NCI-H524 (cell line): ENCODE measurements at regions not wholly inside any gene's neighbourhood (a gene's known extent, or its start where the extent isn't known, plus 50 kb on each side); places are given as distances from the start of the nearest gene placed in this dataset.
A peak's percentile ranks its signal among the peaks of the same experiment; 100 is the strongest.
"Not testable (repeated sequence)": the region's sequence is repeated elsewhere in the genome, so short reads cannot be mapped to it uniquely, and the experiment has no call there.

Source experiments
- DNase-seq, 2 experiments: peaks; one replicate each; lab custom pipeline; 2025; lab: John Stamatoyannopoulos, UW

DNA sequence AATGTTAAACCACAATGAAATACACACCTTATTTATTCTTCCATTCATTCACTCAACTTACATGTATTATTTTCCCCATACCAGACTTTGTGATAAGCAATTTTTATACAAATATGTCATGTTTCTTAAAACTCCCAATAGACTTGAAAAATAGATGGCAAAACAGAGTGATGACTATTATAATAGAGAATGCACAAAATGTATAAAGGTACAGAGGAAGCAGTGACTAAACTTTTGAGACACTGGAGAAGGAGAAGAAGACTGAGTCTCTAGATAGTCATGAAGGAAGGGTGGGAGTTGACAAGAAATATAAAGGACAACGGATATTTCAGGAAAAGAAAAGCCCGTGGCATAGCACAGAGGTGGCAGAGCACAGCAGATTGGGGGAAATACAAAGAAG is 198.1 kb upstream of the SLC39A10 start:
- DNase-seq, result no peak

DNA sequence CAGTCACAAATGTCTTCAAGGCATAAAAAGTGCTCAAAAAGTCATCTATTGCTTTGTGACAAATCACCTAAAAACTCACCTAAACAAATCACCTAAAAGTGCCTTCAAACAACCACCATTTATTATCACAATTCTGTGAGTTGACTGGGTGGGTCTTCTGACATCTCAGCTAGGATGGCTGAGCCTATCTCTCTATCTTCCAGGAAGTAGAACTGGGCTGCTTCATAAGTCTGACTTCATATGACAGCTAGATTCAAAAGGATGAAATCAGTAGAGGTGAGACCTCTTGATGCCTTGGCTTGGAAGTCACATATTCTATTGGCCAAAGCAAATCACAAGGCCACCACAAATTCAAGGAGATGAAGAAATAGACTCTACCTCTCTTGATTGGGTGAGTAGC is 199.2 kb upstream of the SLC39A10 start:
- no peak for DNase-seq

DNA sequence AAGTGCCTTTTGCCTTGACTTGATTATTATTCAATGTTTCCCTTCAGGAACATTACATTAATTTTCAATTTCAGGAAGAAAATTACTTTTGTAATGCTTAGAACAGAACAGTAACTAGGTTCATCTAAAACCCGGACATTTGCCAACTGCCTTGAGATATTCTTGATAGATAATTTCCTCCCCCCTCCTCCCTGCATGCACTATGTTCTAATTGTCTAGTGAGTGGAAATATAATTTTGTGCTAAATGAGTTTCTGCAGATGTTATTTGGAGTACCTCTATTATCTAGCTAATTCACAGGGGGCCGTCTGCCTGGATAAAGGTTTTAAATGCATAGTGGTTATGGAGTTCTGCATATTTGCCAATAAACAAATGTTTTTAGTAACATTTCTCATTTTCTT is 200.3 kb upstream of the SLC39A10 start:
- no peak for DNase-seq

DNA sequence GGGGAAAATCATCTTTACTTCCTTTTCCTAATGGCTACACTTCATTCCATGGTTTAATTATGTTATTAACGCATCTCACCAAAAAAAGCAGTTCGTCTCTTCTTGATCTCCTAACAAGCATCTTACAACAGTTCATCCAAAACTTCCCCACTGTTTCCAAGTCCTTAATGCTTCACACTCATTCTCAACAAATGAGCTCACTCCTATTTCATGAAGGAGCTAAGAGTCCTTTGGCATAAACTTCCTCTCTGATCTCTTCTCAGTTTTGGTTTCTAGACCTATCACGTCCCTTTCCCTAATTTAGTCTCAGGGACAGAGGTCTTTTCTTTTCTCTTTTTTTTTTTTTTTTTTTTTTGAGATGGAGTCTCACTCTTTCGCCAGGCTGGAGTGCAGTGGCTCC is 205.9 kb upstream of the SLC39A10 start:
- DNase-seq, result no peak

DNA sequence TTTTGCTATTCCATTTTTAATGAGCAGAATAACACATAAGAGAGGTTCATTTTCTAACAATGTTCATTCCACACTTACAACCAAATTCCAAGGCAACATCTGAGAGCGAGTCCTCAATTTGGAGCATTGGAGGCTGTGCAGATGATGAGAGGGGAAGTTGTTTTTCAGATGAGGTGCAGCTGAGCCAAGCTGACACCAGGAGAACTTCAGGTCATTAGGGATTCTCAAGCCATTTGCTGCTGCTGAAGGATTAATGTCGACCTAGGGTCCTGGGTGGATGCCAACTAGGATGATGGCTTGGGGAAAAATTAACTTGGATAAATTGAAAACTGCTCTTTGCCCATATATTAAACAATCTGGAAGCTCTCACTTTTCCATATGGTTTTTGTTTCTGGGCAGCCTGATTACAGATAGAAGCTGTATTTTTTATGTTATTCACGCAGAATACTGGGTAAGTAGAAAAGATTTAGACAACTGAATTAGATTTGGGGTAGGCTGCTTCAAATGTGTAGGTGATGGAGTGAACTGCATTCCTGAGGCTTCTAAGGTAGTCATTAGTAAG is 206.4 kb upstream of the SLC39A10 start:
- peak; percentile 20 to 52 for DNase-seq

DNA sequence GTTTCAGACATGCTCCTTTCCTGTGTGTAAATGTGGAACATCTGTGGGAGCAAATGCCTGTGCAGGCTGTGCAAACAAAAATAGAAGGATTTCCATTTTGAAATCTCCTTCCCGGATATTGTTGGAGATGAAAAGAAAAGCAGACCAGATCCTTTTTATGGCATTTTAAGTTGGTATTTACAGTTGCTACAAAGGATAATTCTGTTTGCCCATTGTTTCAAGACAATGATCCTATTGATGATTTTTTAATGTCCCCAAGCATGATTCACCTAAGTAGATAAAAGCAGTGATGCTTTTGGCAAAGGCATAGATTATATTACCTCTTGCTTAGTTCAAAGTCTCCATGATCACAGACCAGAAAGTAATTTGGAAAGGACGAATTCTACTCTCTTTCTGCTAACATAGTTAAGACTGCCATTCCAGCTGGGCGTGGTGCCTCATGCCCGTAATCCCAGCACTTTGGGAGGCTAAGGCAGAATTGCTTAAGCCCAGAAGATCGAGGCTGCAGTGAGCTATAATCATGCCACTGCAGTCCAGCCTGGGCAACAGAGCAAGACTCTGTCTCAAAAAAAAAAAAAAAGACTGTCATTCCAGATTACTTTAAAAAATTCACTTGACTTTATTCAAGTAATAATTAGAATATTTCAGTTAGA is 209.6 kb upstream of the SLC39A10 start:
- no peak for DNase-seq

DNA sequence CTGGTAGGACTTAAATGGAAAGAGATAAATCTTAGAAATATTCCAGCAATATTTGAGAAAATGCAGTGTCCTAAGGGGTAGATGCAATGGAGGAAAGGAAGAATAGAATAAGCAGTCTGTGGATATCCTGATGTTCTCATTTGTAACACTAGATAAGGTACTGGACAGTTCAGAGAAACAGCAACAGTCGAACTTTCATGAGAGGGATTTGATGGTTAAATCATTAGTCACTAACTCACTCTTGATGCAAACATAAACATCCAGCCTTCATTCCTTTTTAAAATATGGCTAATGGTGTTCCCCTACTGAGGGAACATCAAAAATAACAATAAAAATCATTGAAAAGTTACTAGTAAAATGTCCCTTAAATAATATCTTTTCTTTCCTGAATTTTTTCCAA is 211.4 kb upstream of the SLC39A10 start:
- no peak for DNase-seq

DNA sequence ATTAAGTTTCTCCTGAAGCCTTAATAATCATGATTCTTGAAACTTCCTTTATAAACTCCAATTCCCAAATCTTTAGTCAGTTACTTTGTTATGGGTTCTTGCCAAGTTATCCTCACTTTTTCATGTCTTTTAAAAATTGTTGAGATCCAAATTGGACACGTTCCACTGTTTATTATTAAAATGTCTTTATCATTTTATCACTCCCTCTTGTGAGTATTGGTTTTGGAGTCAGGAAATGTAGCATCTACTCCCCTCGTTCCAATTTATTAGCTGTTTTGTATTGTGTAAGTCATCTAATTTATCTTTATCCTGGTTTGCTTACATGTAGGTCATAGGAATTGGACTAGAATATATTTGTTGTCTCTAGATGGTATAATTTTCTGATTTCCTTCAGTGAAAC is 213.1 kb upstream of the SLC39A10 start:
- DNase-seq, result no peak

DNA sequence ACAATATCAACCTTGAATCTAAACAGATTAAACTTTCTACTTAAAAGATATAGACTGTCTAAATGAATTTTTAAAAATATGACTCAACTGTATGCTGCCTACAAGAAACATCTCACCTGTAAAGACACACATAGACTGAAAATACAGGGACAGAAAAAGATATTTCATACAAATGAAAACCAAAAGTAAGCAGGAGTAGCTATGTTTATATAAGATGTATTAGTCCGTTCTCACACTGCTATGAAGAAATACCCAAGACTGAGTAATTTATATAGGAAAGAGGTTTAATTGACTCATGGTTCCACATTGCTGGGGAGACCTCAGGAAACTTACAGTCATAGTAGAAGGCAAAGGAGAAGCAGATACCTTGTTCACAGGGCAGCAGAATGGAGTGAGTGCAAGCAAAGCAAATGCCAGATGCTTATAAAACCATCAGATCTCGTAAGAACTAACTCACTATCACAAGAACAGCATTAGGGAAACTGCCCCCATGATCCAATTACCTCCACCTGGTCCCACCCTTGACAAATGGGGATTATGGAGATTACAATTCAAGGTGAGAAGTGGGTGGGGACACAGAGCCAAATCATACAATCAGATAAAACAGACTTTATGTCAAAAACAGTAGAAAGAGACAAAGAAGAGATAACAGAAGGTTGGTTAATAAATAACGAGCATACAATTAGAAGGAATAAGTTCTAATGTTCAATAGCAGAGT is 214.4 kb upstream of the SLC39A10 start:
- DNase-seq, result peak; percentile 16 to 23

DNA sequence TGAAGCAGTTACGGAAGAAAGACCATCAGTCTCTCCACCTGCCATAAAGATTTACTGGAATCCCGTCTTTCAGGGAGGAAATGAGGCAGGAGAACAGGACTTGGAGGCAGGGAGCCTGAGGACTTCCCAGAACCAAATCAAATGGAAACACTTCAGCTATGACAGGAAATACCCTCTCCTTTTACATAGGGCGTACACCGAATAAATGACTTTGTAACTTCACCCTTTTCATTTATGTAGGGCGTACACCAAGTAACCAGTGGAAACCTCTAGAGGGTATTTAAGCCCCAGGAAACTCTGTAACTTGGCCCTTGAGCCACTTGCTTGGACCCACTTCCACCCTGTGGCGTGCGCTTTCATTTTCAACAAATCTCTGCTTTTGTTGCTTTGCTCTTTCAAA is 218.3 kb upstream of the SLC39A10 start:
- DNase-seq, result no peak

DNA sequence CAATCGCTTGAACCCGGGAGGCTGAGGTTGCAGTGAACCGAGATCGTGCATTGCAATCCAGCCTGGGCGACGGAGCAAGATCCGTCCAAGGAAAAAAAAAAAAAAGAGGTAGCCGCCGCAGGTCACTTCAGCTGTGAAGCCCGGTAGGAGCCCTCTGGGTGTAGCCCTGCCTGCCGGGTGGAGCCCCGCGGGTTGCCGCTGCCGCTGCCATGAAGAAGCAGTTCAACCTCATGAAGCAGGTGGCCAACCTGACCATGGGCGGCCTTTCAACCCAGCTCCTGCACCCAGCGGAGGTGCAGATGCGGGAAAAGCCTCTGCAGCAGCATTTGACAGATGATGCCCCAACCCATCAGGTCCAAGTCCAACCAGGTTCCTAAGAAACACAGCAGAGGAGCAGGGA is 219.5 kb upstream of the SLC39A10 start:
- no peak for DNase-seq

DNA sequence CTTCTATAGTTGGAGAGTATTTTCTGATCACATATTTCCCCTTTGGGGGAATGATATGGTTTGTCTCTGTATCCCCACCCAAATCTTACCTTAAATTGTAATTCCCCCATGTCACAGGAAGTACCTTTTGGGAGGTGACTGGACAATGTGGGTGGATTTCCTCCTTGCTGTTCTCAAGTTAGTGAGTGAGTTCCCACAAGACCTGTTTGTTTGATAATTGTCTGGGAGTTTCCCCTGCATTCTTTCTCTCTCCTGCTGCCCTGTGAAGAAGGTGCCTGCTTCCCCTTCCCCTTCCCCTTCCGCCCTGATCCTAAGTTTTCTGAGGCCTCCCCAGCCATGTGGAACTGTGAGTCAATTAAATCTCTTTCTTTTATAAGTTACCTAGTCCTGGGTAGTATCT is 222.7 kb upstream of the SLC39A10 start:
- DNase-seq, result no peak

DNA sequence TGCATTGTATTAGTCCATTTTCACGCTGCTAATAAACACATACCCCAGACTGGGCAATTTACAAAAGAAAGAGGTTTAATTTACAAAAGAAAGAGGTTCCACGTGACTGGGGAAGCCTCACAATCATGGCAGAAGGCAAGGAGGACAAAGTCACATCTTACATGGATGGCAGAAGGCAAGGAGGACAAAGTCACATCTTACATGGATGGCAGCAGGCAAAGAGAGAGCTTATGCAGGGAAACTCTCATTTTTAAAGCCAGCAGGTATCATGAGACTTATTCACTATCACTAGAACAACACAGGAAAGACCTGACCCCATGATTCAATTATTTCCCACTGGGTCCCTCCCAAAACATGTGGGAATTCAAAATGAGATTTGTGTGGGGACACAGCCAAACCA is 223.3 kb upstream of the SLC39A10 start:
- DNase-seq, result not testable (repeated sequence)

DNA sequence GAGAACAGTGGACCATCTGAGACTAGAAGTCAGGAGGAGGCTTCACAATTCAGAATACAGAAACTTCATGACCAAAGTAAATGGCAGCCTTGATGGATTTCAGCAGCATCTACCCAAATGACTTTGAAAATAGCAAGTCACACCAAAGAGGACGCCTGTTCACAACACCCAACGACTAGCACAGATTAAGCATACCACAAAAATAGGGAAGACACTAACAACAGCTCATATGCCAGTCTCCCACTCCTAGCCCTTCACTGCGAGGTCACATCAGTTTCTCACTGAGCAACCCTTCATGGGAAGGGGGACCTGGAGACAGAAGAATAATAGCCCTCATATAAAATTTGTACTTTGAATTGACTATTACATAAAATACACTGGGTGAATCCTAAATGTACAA is 228.4 kb upstream of the SLC39A10 start:
- DNase-seq, result no peak

DNA sequence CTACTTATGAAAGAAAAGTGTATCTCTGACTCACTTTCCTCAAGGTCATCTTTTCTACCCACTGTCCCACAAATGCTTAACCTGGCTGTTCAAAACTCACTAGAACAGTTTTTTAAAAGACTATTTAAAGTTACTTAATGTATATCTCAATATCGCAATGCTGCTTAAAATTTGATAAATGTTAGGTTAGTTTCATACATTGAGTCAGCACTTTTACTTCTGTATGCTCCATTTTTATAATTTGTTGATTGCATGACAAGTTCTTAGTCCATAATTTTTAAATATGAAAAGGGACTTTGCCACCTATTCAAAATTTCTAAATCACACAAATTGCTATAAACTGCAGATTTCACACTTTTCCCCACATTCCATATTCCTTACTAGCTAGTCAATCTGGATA is 231.7 kb upstream of the SLC39A10 start:
- DNase-seq, result no peak

DNA sequence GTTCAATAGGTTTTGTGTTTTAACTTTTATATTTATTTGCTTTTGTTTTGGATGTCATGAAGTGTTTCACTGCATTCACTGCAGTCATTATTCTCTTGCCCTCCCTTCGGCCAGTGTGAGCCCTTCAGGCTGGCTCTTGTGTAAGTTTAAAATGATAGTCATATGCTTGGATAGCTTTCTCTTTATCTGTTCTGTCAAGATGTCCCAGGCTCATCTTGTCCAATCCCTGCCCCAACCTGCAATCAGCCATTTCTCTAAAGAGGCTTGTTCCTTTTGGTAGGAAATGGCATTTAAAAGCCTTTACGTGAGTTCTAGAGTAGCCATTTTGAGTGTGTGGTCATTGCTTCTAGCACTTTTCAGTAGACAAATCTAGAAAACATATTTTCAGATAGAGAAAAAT is 238.0 kb upstream of the SLC39A10 start:
- DNase-seq, result no peak

DNA sequence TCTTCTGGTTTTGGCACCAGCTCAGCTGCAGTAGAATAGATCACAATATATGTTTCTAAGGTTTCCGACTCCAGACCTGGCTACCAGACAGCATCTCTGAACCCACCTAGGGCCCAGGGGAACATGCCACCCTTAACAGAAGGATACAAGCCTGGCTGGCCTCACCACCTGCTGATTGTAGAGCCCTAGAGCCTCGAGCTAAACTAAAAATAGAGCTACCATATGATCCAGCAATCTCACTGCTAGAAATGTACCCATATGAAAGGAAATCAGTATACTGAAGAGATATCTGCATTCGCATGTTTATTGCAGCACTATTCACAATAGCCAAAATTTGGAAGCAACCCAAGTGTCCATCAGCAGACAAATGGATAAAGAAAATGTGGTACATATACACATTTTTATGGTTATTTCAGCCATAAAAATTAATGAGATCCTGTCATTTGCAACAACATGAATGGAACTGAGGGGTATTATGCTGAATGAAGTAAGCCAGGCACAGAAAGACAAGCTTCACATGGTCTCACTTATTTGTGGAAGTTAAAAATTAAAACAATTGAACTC is 242.4 kb upstream of the SLC39A10 start:
- DNase-seq, result no peak

DNA sequence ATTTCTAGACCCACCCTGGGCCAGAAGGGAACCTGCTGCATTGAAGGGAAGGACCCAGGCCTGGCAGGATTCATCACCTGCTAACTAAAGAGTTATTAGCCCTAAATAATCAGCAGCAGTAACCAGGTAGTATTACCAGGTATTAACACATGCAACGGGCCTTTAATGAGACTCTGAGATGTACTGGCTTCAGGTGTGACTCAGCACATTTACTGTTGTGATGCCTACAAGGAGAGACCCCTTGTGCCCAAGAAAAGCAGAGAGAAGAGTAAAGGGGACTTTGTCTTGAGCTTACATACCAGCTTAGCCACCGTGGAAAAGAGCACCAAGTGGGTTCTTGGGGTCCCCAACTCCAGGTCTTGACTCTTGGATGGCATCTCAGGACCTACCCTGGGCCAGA is 243.1 kb upstream of the SLC39A10 start:
- DNase-seq, result no peak

DNA sequence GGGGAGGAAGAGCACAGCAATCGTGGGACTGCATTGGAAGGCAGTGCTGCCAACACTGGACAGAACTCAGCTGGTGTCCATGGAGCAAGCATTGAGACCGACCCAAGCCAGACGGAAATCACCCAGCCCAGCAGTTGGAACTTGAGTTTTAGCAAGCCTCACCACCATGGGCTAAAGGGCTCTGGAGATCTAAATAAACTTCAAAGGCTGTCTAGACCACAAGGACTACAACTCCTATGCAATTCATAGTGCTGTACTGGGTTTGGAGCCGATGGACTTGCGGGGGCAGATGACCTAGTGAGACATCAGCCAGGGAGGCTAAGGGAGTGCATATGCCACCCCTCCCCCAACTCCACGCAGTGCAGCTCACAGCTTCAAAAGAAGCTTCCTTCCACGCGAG is 243.6 kb upstream of the SLC39A10 start:
- no peak for DNase-seq

DNA sequence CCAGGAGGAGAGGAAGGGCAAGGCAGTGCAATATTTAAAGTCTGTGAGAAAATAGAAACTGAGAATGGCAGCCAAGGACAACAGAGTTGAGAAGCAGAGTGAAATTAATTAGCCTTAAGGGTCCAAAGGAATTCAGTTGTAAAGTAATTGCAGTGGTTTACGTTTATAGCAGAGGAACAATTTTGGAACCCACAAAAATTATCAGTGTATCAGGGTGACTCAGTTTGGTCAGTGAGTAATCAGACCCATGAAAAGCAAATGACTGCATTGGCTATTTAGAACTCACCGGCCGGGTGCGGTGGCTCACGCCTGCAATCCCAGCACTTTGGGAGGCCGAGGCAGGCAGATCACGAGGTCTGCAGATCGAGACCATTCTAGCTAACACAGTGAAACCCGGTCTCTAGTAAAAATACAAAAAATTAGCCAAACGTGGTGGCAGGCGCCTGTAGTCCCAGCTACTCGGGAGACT is 245.8 kb upstream of the SLC39A10 start:
- no peak for DNase-seq

DNA sequence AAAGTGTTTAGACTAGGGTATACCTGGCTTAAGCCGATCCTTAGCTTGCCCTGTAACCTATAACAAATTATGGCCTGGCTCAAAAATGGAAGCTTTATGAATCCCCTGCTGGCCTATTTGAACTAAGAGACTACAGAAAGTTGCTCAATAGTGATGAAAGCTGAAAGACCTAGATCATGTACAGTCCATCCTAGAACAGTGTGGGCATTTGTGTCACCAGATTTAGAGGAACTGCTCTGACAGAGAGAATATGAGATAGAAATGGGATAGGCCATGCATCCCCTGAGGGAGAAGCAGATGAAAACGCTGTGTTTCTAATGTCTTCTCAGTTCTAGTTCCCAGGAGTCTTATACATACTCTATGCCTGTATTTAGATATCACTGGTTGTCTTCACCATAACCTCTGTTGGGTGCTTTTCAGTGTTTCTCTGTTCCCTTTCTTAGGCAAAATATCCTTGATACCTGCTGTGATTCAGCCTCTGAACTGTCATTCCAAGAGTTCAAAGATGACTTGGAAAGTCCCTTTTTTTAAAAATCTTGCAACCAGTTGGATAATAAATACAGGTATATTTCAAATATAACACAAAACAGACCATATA is 246.9 kb upstream of the SLC39A10 start:
- DNase-seq, result no peak

DNA sequence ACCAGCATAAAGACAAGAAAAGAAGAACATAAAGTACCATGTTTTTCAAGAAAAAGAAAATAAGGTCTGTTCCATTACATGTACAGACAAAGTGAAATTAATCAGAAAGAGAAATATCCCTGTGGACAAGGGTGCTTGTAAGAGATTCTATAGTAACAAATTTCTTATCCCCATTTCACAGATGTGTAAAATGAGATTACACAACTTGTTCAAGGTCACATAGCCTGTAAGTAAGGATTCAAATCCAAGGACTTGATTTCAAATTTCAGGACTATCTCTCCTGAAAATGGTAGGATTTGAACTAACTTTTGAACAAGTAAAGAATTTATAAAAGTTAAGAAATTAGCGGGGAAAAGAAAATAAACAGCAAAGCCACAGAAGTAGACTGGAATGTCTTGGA is 248.2 kb upstream of the SLC39A10 start:
- DNase-seq, result no peak

DNA sequence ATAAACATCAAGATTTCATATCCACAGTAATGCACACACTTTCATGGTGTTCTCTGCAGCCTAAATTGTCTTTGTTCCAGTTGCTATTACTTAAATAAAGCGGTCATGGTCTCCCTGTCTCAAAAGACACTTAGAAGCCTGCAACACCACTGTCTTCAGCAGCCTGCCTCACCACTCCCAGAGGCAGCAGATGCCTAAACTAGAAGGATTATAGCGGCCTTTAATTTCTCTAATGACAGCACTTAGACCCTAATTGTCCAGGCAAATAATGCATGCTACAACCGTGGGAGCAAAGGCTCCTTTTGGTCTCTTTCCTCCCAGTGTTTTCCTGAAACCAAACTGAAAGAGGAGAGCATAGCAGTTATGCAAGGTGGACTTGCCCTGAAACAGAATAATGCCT is 248.8 kb upstream of the SLC39A10 start:
- peak; percentile 39 to 64 for DNase-seq
